Kidney (tissue), 13 donors: ENCODE measurements at regions not wholly inside any gene's neighbourhood (a gene's known extent, or its start where the extent isn't known, plus 50 kb on each side); places are given as distances from the start of the nearest gene placed in this dataset.
A peak's percentile ranks its signal among the peaks of the same experiment; 100 is the strongest.

Experiments
- DNase-seq, 5 donors: peaks; one replicate each; pipeline ENCODE4 v3.0.0-alpha.2; 2013 to 2020
- FAIRE-seq: peaks from 2 replicates; lab custom pipeline; 2012; peaks lifted over from hg19 to GRCh38; lab: Jason Lieb, UNC
- H3K27ac ChIP-seq, 2 donors: one replicate each; pipeline ENCODE4 v1.7.0; 2013; ENCODE audit warnings: low read depth in 2 of 2, low read length in 2 of 2, inconsistent platforms in 1 of 2
- H3K27me3 ChIP-seq: one replicate; pipeline ENCODE4 v1.7.1; 2013; ENCODE audit warnings: low read length, inconsistent platforms; ENCODE audit not compliant: control insufficient read depth, insufficient read depth
- H3K36me3 ChIP-seq, 3 donors: one replicate each; pipeline versions ENCODE4 v1.7.0 to v1.7.1; 2013; ENCODE audit warnings: low read length in 3 of 3, control low read depth in 1 of 3, inconsistent platforms in 1 of 3; ENCODE audit not compliant: insufficient read depth in 3 of 3, control insufficient read depth in 2 of 3
- H3K4me1 ChIP-seq, 3 donors: one replicate each; pipeline versions ENCODE4 v1.7.0 to v1.7.1; 2013; ENCODE audit warnings: low read length in 3 of 3, inconsistent platforms in 1 of 3, low read depth in 1 of 3; ENCODE audit not compliant: control insufficient read depth in 2 of 3, insufficient read depth in 2 of 3
- H3K4me3 ChIP-seq, 3 donors: one replicate each; pipeline versions ENCODE4 v1.7.0 to v1.8.1; 2013; ENCODE audit warnings: low read length in 3 of 3, control low read depth in 1 of 3, inconsistent platforms in 1 of 3
- H3K9ac ChIP-seq, 3 donors: one replicate each; pipeline versions ENCODE4 v1.7.0 to v1.7.1; 2013; ENCODE audit warnings: low read length in 3 of 3, control low read depth in 1 of 3, inconsistent platforms in 1 of 3
- H3K9me3 ChIP-seq, 3 donors: one replicate each; pipeline versions ENCODE4 v1.7.0 to v1.7.1; 2013; ENCODE audit warnings: low read length in 3 of 3, control low read depth in 1 of 3, inconsistent platforms in 1 of 3; ENCODE audit not compliant: control insufficient read depth in 2 of 3, insufficient read depth in 1 of 3
- intact Hi-C: fragments of 100-400 bp; cut with DNase I; formaldehyde crosslinking; loops from one replicate; pipeline ENCODE4 v1.11.1; 2022
- TF ChIP-seq, protein P1 (sequence below): IDR thresholded peaks from 3 replicates; pipeline ENCODE4 v1.5.1; 2012; ENCODE audit warnings: mild to moderate bottlenecking, moderate library complexity, borderline replicate concordance; ENCODE audit not compliant: insufficient read depth; ENCODE audit errors: extremely low read depth
- donor health status: control.
- donor health status: control.
- donor health status: control.
- donor health status: control.
- donor health status: control.
- donor health status: DM: yes; HTN: yes; CAD: no.
- donor health status: Normal renal cell carcinoma (clear cell type).

- peaks cover 0 to 3% (median 0%) of the 10 kb centered on the region in 3 donors for H3K4me1 ChIP-seq
- no peaks in the 10 kb centered on the region for H3K9me3 ChIP-seq
- TF ChIP-seq, protein P1, sequence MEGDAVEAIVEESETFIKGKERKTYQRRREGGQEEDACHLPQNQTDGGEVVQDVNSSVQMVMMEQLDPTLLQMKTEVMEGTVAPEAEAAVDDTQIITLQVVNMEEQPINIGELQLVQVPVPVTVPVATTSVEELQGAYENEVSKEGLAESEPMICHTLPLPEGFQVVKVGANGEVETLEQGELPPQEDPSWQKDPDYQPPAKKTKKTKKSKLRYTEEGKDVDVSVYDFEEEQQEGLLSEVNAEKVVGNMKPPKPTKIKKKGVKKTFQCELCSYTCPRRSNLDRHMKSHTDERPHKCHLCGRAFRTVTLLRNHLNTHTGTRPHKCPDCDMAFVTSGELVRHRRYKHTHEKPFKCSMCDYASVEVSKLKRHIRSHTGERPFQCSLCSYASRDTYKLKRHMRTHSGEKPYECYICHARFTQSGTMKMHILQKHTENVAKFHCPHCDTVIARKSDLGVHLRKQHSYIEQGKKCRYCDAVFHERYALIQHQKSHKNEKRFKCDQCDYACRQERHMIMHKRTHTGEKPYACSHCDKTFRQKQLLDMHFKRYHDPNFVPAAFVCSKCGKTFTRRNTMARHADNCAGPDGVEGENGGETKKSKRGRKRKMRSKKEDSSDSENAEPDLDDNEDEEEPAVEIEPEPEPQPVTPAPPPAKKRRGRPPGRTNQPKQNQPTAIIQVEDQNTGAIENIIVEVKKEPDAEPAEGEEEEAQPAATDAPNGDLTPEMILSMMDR = no peak
- H3K27ac ChIP-seq = no peak overlapping the region
- intact Hi-C loops = no loop called here
- FAIRE-seq = no peak
- peak in 4 of 5 donors; percentile 45 to 69 (median 56) for DNase-seq
- H3K9ac ChIP-seq = no peak overlapping the region
- H3K36me3 ChIP-seq = no peaks in the 10 kb centered on the region
- no peaks in the 10 kb centered on the region for H3K27me3 ChIP-seq
- no peak overlapping the region for H3K4me3 ChIP-seq
Measured at GRCh38 chr9:16069671-16070454, 517.0 kb downstream of the CCDC171 start.

GRCh38 chr9:16070455-16071145 is 517.8 kb downstream of the CCDC171 start:
- no peak for FAIRE-seq

GRCh38 chr9:16071400-16071799 is 518.6 kb downstream of the CCDC171 start:
- FAIRE-seq (no peak), DNase-seq (no peak)
- TF ChIP-seq, protein P1 = no peak
- no peaks in the 10 kb centered on the region for H3K27me3 ChIP-seq
- H3K36me3 ChIP-seq = no peaks in the 10 kb centered on the region
- H3K9me3 ChIP-seq = no peaks in the 10 kb centered on the region
- intact Hi-C loops = no loop called here
- H3K4me3 ChIP-seq = no peak overlapping the region
- H3K4me1 ChIP-seq = peaks cover 0 to 3% (median 0%) of the 10 kb centered on the region in 3 donors
- H3K9ac ChIP-seq = no peak overlapping the region
- no peak overlapping the region for H3K27ac ChIP-seq

More at GRCh38 chr9:16070455-16071145, 517.8 kb downstream of the CCDC171 start:
- Histone ChIP-seq H3K9me3 (no peaks in the 10 kb centered on the region), H3K27ac (no peak overlapping the region), H3K4me1 (peaks cover 0 to 3% (median 0%) of the 10 kb centered on the region in 3 donors), H3K9ac (no peak overlapping the region), H3K27me3 (no peaks in the 10 kb centered on the region), H3K36me3 (no peaks in the 10 kb centered on the region), H3K4me3 (no peak overlapping the region)
- intact Hi-C loops = no loop called here
- TF ChIP-seq, protein P1 = no peak
- DNase-seq = peak in 2 of 5 donors; percentile 49 to 75
